HepG2 (cell line): ENCODE measurements at regions not wholly inside any gene's neighbourhood (a gene's known extent, or its start where the extent isn't known, plus 50 kb on each side); places are given as distances from the start of the nearest gene placed in this dataset.

Experiments
- CEBPB ChIP-seq: IDR thresholded peaks from 2 replicates; pipeline ENCODE4 v1.6.1; 2011; ENCODE audit warnings: low read depth, low read length, improper control_type of control experiment, borderline replicate concordance
- PHF20 ChIP-seq: sonication (generic); formaldehyde crosslinking; IDR thresholded peaks from 2 replicates; pipeline ENCODE4 v1.5.0; 2020; ENCODE audit warnings: mild to moderate bottlenecking, missing genetic modification reagents
- REL ChIP-seq: sonication (generic); formaldehyde crosslinking; conservative IDR thresholded peaks from 2 replicates; pipeline ENCODE4 v1.8.0; 2022; ENCODE audit warnings: mild to moderate bottlenecking, missing genetic modification reagents, moderate library complexity
- ZNF703 ChIP-seq: sonication (generic); formaldehyde crosslinking; IDR thresholded peaks from 2 replicates; pipeline ENCODE4 v1.5.1; 2020; ENCODE audit warnings: missing genetic modification reagents, mild to moderate bottlenecking, moderate library complexity, borderline replicate concordance

DNA sequence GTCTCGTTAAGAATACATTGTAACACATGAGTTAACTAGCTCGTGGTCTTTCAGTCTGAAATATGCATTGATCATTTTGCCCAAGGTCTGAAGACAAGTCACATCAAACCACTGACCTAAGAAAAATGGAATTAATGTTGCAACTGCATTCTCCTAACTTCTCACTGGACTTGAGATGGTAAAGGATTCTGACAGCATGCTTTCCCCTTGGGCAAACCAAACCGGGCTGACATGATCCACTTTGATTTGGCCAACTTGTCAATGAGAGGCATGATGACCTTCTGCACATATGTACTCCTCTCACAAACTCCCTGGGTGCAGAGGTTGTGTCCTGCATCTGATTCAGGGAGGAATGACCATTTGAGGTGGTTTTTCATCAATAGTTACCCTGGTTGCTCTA lies 1982.5 kb upstream of the PIK3C3 start:
- TF ChIP-seq REL (CRISPR knock-in tag) (no peak), PHF20 (CRISPR knock-in tag) (no peak), CEBPB (no peak), ZNF703 (CRISPR knock-in tag) (no peak)
